ENCODE measurements at regions not wholly inside any gene's neighbourhood (a gene's known extent, or its start where the extent isn't known, plus 50 kb on each side); places are given as distances from the start of the nearest gene placed in this dataset.
"Not testable (repeated sequence)": the region's sequence is repeated elsewhere in the genome, so short reads cannot be mapped to it uniquely, and the experiment has no call there.

DNA sequence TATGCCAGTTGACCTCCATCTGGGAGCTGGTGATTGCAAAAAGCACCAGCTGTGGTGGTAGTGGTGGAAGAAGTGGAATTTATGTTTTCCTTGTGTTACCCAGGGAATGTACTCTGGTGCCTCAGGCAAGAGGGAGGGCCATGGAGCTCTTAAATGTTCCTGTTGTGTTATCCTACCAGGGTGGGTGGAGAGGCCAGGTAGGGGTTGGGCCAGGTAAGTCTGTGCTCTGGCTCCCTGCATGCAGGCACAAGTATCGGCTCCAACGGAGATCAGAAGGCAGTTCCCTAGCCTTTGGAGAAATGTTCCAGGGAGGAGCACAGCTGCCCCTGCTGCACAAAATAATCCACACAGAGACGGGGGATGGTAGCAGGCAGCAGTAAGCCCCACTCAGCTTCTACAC lies 419.3 kb upstream of the EYS start:
- intact Hi-C loops (cut with micrococcal nuclease): no loop called here
- Mint-ChIP-seq H3K9me3 (peaks cover 27% of the 10 kb centered on the region), H3K27ac (no peak overlapping the region), H3K4me3 (ENCODE audit: low read depth) (no peak overlapping the region), H3K27me3 (ENCODE audit: low read depth) (no peaks in the 10 kb centered on the region), H3K4me1 (ENCODE audit: low read depth) (no peaks in the 10 kb centered on the region), H3K36me3 (ENCODE audit: low read depth) (no peaks in the 10 kb centered on the region)
- DNase-seq (ENCODE audit: low spot score): no peak

DNA sequence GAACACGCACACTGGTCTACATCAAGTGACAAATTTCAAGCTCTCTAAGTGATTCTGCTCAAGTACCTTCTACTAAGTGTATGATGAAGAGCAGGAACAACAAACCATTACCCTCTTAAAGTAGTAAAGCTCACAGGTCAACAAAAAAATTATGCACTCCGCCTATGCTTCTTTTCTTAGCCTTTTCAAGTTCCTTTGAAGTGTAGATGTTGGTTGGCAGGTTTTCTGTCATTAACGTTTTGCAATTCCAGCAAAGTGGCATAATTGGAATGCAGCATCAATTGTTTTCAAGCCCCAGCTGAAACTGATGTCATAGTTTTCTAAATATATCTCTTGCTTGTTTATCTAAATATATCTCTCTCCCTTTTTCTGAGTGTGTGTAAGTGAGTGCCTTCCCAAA lies 396.9 kb upstream of the EYS start:
- intact Hi-C loops (cut with micrococcal nuclease): no loop called here
- Mint-ChIP-seq H3K4me3 (ENCODE audit: low read depth) (no peak overlapping the region), H3K27me3 (ENCODE audit: low read depth) (no peaks in the 10 kb centered on the region), H3K36me3 (ENCODE audit: low read depth) (no peaks in the 10 kb centered on the region), H3K4me1 (ENCODE audit: low read depth) (no peaks in the 10 kb centered on the region), H3K9me3 (peaks cover 52% of the 10 kb centered on the region), H3K27ac (no peak overlapping the region)
- DNase-seq (ENCODE audit: low spot score): no peak

DNA sequence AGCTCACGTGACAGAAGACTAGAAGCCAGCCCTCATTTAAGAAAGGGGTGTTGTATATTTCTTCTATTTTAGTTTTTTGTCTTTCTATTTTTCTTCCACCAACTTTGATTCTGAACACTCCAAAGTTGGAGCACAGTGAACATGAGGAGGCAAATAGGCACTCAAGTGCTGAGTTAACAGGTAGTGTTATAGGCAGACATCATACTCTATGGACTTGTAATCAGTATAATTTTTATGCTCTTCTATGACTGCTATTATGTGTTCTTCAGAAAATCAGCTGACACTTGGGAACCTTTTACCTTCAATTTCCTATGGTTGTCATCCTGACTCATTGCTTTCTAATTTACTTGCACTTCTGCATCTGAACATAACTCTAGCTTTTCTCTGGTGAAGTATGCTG lies 396.3 kb upstream of the EYS start:
- H3K27ac Mint-ChIP-seq: no peak overlapping the region
- intact Hi-C loops (cut with micrococcal nuclease): no loop called here
- no peak for DNase-seq (ENCODE audit: low spot score)
- peaks cover 58% of the 10 kb centered on the region for H3K9me3 Mint-ChIP-seq
- no peaks in the 10 kb centered on the region for H3K27me3 Mint-ChIP-seq (ENCODE audit: low read depth)
- no peak overlapping the region for H3K4me3 Mint-ChIP-seq (ENCODE audit: low read depth)
- H3K36me3 Mint-ChIP-seq (ENCODE audit: low read depth): no peaks in the 10 kb centered on the region
- H3K4me1 Mint-ChIP-seq (ENCODE audit: low read depth): no peaks in the 10 kb centered on the region

DNA sequence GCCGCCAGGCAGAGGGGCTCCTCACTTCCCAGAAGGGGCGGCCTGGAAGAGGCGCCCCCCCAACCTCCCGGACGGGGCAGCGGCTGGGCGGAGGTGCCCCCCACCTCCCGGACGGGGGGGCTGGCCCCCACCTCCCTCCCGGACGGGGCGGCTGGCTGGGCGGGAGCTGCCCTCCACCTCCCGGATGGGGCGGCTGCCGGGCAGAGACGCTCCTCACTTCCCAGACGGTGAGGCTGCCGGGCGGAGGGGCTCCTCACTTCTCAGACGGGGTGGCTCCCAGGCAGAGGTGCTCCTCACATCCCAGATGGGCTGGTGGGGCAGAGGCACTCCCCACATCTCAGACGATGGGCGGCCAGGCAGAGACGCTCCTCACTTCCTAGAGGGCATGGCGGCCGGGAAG lies 389.7 kb upstream of the EYS start:
- intact Hi-C loops (cut with micrococcal nuclease): no loop called here
- DNase-seq (ENCODE audit: low spot score): no peak
- Mint-ChIP-seq H3K36me3 (ENCODE audit: low read depth) (no peaks in the 10 kb centered on the region), H3K4me1 (ENCODE audit: low read depth) (no peaks in the 10 kb centered on the region), H3K27me3 (ENCODE audit: low read depth) (no peaks in the 10 kb centered on the region), H3K27ac (no peak overlapping the region), H3K9me3 (peaks cover 46% of the 10 kb centered on the region), H3K4me3 (ENCODE audit: low read depth) (no peak overlapping the region)

DNA sequence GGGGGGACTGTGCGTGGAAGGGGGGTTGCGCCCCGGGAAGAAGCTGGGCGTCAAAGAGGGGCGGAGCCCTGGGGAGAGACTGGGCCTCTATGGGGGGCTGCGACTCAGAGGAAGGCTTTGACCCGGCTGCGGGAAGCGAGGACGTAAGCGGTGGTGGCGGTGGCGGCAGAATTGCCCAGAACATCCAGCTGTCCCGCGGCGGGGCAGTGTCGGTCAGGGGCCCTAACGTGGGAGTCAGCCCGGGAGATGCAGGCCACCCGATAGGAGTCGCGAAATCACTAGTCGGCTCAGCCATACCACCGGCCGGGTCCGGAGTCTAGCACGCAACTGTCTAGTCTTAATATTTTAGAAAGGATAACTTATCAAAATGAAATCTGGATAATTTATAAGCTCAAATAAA lies 387.6 kb upstream of the EYS start:
- Mint-ChIP-seq H3K4me1 (ENCODE audit: low read depth) (no peaks in the 10 kb centered on the region), H3K27ac (no peak overlapping the region), H3K4me3 (ENCODE audit: low read depth) (no peak overlapping the region), H3K36me3 (ENCODE audit: low read depth) (no peaks in the 10 kb centered on the region), H3K27me3 (ENCODE audit: low read depth) (no peaks in the 10 kb centered on the region), H3K9me3 (peaks cover 38% of the 10 kb centered on the region)
- no peak for DNase-seq (ENCODE audit: low spot score)
- intact Hi-C loops (cut with micrococcal nuclease): no loop called here

DNA sequence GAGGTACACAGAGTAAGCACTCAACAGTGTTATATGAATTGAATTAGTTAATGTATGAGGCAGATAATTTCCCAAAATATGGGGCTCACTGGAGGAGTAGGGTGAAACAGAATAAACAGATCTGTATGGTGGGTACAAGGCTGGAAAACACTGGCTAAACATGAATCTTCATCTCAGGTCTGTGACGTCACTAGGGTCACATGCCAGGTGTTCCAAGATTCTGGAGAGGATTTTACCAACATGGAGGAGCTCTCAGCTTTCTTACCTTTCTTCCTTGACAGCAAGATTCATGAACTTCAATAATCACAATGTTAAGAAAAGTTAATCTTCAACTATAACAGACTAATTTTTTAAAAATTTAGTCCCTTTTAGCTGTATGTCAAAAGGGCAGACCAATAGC lies 385.3 kb upstream of the EYS start:
- H3K27me3 Mint-ChIP-seq (ENCODE audit: low read depth); DNase-seq (ENCODE audit: low spot score); H3K4me1 Mint-ChIP-seq (ENCODE audit: low read depth); H3K4me3 Mint-ChIP-seq (ENCODE audit: low read depth); H3K36me3 Mint-ChIP-seq (ENCODE audit: low read depth); H3K27ac Mint-ChIP-seq; intact Hi-C loops (cut with micrococcal nuclease): not testable (repeated sequence)
- peaks cover 39% of the 10 kb centered on the region for H3K9me3 Mint-ChIP-seq

DNA sequence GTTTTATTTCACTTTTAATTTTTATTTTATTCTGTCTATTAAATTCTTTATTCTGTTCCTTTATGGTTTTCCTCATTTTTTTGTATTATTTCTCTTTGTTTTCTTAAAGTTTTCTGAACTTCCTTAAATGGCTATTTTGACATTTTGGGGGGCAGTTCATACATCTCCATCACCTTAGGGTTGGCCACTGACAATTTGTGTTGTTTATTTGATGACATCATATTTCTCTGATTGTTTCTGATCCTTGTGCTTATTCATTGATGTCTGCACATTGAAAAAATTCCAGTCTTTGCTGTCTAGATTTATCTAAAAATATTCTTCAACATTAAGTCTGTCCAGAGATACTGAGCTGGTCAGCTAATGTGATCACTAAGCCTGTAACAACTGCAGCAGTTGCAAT lies 379.5 kb upstream of the EYS start:
- H3K4me3 Mint-ChIP-seq (ENCODE audit: low read depth): no peak overlapping the region
- no peaks in the 10 kb centered on the region for H3K4me1 Mint-ChIP-seq (ENCODE audit: low read depth)
- DNase-seq (ENCODE audit: low spot score): no peak
- no peaks in the 10 kb centered on the region for H3K36me3 Mint-ChIP-seq (ENCODE audit: low read depth)
- intact Hi-C loops (cut with micrococcal nuclease): no loop called here
- no peaks in the 10 kb centered on the region for H3K27me3 Mint-ChIP-seq (ENCODE audit: low read depth)
- H3K27ac Mint-ChIP-seq: no peak overlapping the region
- peaks cover 63% of the 10 kb centered on the region for H3K9me3 Mint-ChIP-seq

DNA sequence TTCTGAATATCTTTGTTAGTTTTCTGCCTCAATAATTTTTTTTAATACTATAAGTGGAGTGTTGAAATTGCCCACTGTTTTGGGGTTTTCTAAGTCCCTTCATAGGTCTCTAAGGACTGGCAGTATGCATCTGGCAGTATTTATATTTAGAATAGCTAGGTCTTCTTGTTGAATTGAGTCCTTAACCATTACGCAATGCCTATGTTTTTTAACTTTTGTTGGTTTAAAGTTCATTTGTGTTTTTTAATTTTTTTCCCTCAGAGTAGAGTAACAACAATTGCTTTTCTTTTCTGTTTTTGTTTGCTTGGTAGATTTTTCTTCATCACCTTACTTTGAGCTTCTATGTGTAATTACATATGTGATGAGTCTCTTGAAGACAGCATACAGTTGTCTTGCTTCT lies 375.9 kb upstream of the EYS start:
- no peaks in the 10 kb centered on the region for H3K4me1 Mint-ChIP-seq (ENCODE audit: low read depth)
- no peaks in the 10 kb centered on the region for H3K27me3 Mint-ChIP-seq (ENCODE audit: low read depth)
- peaks cover 59% of the 10 kb centered on the region for H3K9me3 Mint-ChIP-seq
- no peaks in the 10 kb centered on the region for H3K36me3 Mint-ChIP-seq (ENCODE audit: low read depth)
- intact Hi-C loops (cut with micrococcal nuclease): no loop called here
- DNase-seq (ENCODE audit: low spot score): no peak
- no peak overlapping the region for H3K4me3 Mint-ChIP-seq (ENCODE audit: low read depth)
- H3K27ac Mint-ChIP-seq: no peak overlapping the region

DNA sequence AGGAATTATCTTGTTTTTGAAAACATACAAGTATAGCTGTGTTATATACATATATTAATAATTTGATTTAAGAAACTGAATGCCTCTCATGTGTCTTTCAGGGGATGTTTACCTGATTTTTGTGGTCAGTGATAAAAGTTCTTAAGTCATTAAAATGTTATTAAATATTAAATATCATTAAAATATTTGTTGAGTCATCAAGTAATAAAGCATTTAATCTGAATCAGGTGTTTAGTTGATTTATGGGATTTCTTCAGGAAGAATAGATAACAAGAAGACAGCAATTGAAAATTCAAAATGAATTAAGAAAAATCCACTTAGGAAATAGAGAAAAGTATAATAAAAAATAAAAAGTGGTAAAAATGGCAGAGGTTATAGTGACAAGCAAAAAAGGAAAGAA lies 361.9 kb upstream of the EYS start:
- H3K4me3 Mint-ChIP-seq (ENCODE audit: low read depth): no peak overlapping the region
- no peaks in the 10 kb centered on the region for H3K4me1 Mint-ChIP-seq (ENCODE audit: low read depth)
- no peak overlapping the region for H3K27ac Mint-ChIP-seq
- H3K27me3 Mint-ChIP-seq (ENCODE audit: low read depth): no peaks in the 10 kb centered on the region
- peaks cover 36% of the 10 kb centered on the region for H3K9me3 Mint-ChIP-seq
- H3K36me3 Mint-ChIP-seq (ENCODE audit: low read depth): no peaks in the 10 kb centered on the region
- intact Hi-C loops (cut with micrococcal nuclease): no loop called here
- no peak for DNase-seq (ENCODE audit: low spot score)

DNA sequence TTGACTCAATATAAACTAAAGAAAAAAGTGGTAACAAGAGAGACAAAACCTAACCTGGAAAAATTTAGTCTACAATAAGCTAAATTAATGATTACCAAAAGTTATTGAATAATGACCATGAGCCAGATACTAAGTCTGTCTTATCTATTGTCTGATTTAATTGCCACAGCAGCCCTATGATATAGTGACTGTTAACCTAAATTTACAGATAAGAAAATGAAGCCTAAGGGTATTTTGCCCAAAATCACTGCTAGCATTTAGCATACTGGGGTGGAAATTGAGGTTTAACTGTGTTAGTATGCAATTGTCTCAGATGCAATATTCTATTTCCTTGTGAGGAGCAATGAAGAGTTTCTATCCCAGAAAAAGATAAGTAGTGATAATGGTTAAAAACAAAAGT lies 361.0 kb upstream of the EYS start:
- Mint-ChIP-seq H3K9me3 (peaks cover 32% of the 10 kb centered on the region), H3K4me1 (ENCODE audit: low read depth) (no peaks in the 10 kb centered on the region), H3K36me3 (ENCODE audit: low read depth) (no peaks in the 10 kb centered on the region), H3K27ac (no peak overlapping the region), H3K27me3 (ENCODE audit: low read depth) (no peaks in the 10 kb centered on the region), H3K4me3 (ENCODE audit: low read depth) (no peak overlapping the region)
- intact Hi-C loops (cut with micrococcal nuclease): no loop called here
- no peak for DNase-seq (ENCODE audit: low spot score)

DNA sequence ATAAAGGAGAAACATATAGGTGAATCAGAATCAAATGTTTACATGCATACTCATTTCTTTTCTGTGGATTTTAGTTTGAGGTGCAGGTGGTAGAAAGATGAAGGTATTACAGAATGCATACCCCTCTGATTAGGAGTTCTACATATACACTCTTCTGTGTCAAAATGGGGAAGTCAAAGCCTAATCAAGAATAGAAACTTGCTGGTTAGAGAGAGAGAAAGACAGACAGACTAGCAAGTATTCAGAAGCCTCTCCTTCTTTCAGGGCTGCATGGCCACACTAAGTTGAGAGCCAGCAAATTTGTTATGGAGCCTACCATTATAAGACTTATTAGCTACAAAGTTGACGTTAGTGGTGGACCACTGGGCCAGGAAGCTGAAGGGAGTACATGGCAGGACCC lies 358.3 kb upstream of the EYS start:
- DNase-seq (ENCODE audit: low spot score): no peak
- H3K27ac Mint-ChIP-seq: no peak overlapping the region
- H3K9me3 Mint-ChIP-seq: peaks cover 31% of the 10 kb centered on the region
- no peaks in the 10 kb centered on the region for H3K4me1 Mint-ChIP-seq (ENCODE audit: low read depth)
- H3K36me3 Mint-ChIP-seq (ENCODE audit: low read depth): no peaks in the 10 kb centered on the region
- no peak overlapping the region for H3K4me3 Mint-ChIP-seq (ENCODE audit: low read depth)
- intact Hi-C loops (cut with micrococcal nuclease): no loop called here
- H3K27me3 Mint-ChIP-seq (ENCODE audit: low read depth): no peaks in the 10 kb centered on the region

DNA sequence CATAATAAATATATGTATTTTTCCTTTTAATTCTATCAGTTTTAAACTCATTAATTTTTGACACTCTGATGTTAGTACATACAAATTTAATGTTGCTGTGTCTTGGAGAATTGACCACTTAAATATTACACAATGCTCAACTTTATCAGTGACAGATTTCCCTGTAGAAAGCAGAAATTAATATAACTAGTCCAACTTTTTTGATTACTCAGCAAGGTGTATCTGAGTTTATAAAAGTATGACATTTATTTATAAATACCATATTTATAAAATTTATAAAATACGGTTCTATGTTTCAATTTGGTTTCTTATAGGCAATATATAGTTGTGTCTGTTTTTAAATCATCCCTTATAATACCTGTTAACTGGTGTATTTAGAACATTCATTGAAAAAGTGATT lies 350.0 kb upstream of the EYS start:
- H3K4me1 Mint-ChIP-seq (ENCODE audit: low read depth): no peaks in the 10 kb centered on the region
- no peak overlapping the region for H3K4me3 Mint-ChIP-seq (ENCODE audit: low read depth)
- no peaks in the 10 kb centered on the region for H3K27me3 Mint-ChIP-seq (ENCODE audit: low read depth)
- peaks cover 30% of the 10 kb centered on the region for H3K9me3 Mint-ChIP-seq
- no peaks in the 10 kb centered on the region for H3K36me3 Mint-ChIP-seq (ENCODE audit: low read depth)
- no peak overlapping the region for H3K27ac Mint-ChIP-seq
- no peak for DNase-seq (ENCODE audit: low spot score)
- intact Hi-C loops (cut with micrococcal nuclease): no loop called here

DNA sequence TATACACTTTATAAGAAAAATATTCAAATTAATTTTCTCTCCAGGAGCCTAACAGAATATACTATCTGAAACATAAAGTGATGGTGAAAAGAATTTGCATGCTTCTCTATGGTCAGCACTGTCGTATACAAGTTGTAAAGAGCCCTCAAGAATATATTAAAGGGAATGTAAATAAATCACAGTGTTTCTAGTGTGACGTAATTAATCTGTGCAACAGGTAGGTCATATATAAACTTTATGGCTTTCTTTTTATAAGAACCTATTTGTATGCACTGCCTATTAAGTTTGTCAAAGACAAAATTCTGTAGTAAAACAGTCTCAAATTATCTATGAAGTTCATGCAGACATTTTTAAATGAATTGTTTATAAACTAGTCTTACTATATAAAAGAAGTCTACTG lies 347.9 kb upstream of the EYS start:
- Mint-ChIP-seq H3K27ac (no peak overlapping the region), H3K27me3 (ENCODE audit: low read depth) (no peaks in the 10 kb centered on the region), H3K4me1 (ENCODE audit: low read depth) (no peaks in the 10 kb centered on the region), H3K9me3 (peaks cover 27% of the 10 kb centered on the region), H3K36me3 (ENCODE audit: low read depth) (no peaks in the 10 kb centered on the region), H3K4me3 (ENCODE audit: low read depth) (no peak overlapping the region)
- no peak for DNase-seq (ENCODE audit: low spot score)
- intact Hi-C loops (cut with micrococcal nuclease): no loop called here

DNA sequence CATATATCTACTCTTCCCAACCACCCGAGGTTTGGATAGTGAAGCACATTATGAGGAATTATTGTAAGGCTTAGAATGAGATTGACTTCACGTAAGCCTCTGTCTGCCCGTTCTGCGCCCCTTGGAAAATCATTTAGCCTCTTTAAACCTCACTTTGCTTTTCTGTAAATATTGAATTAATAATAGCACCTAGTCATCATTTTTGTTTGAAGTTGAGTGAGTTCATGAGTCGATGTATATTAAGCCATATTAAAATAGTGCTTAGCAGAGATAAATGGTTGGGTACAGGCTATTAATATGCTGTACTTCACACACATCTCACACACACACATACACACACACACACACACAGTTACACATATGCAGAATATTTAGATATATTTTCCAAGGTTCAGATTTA lies 344.8 kb upstream of the EYS start:
- intact Hi-C loops (cut with micrococcal nuclease): no loop called here
- no peaks in the 10 kb centered on the region for H3K36me3 Mint-ChIP-seq (ENCODE audit: low read depth)
- H3K27ac Mint-ChIP-seq: no peak overlapping the region
- peaks cover 21% of the 10 kb centered on the region for H3K9me3 Mint-ChIP-seq
- no peaks in the 10 kb centered on the region for H3K4me1 Mint-ChIP-seq (ENCODE audit: low read depth)
- no peak for DNase-seq (ENCODE audit: low spot score)
- H3K27me3 Mint-ChIP-seq (ENCODE audit: low read depth): no peaks in the 10 kb centered on the region
- no peak overlapping the region for H3K4me3 Mint-ChIP-seq (ENCODE audit: low read depth)
